SU-DHL-6 (cell line): ENCODE measurements at regions not wholly inside any gene's neighbourhood (a gene's known extent, or its start where the extent isn't known, plus 50 kb on each side); places are given as distances from the start of the nearest gene placed in this dataset.

ENCODE experiments used
- CTCF ChIP-seq: fragments of 200-600 bp; sonication (generic); IDR thresholded peaks from one replicate; pipeline ENCODE4 v1.5.1; 2017; ENCODE audit warnings: antibody characterized with exemption, mild to moderate bottlenecking, low read length, moderate library complexity; ENCODE audit not compliant: insufficient read depth, poor library complexity, severe bottlenecking
- EZH2phosphoT487 ChIP-seq: fragments of 200-600 bp; sonication (generic), shearing (Covaris generic); conservative IDR thresholded peaks from 2 replicates; pipeline ENCODE4 v1.6.1; 2018; ENCODE audit warnings: mild to moderate bottlenecking, antibody characterized with exemption, low read length, moderate library complexity, mixed read lengths

GRCh38 chr1:157418231-157418630 is 134.1 kb downstream of the FCRL5 start:
- no peak for TF ChIP-seq CTCF
- no peak for TF ChIP-seq EZH2phosphoT487
